ENCODE measurements at regions not wholly inside any gene's neighbourhood (a gene's known extent, or its start where the extent isn't known, plus 50 kb on each side); places are given as distances from the start of the nearest gene placed in this dataset.

DNA sequence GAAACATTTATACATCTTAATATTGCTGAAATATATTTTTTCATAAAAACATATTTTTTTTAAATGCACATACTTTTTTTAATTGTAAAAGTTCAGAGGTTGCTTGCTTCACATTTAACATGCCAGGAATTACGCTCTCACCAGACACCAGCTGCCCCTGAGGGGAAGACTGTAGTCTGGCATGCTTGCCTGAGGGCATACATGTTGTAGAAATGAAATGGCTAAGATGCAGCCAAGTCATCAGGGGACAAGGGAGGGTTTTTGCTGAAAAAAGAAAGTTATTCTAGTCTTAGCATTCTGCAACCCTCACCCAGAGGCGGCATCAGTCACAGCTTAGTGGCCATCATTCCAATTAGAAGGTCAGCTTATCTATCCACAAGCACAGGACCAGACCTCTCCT, 426.7 kb upstream of the FTMT start:
- TF ChIP-seq CTCF (conservative IDR thresholded peaks at IDR 0.05) (no peak), EZH2 (IDR thresholded peaks at IDR 0.05; ENCODE audit: low read depth) (no peak)
